Panc1 (cell line): ENCODE measurements at regions not wholly inside any gene's neighbourhood (a gene's known extent, or its start where the extent isn't known, plus 50 kb on each side); places are given as distances from the start of the nearest gene placed in this dataset.

Source experiments
- ATAC-seq: fragments of 200-7000 bp; cut with Tn5 transposase; 2 replicates; pipeline ENCODE4 v1.9.1; 2020; ENCODE audit warnings: mild to moderate bottlenecking, moderate library complexity
- BruUV-seq: library from RNA; stranded (reverse); fragments of 400-500 nt; replicated peaks from 2 replicates; lab custom pipeline; 2021; lab: Mats Ljungman, UMichigan
- CTCF ChIA-PET: fragments of 300-600 bp; sonication (Branson Sonifier 250); formaldehyde crosslinking; loops from one replicate; lab custom pipeline; 2022; ENCODE audit warnings: antibody characterized with exemption; lab: Charles Lee
- POLR2A ChIA-PET: fragments of 300-600 bp; sonication (Branson Sonifier 250); formaldehyde crosslinking; loops from one replicate; lab custom pipeline; 2022; ENCODE audit warnings: antibody characterized with exemption; lab: Charles Lee
- DNase-seq: peaks from one replicate; pipeline ENCODE4 v3.0.0-alpha.2; 2010; ENCODE audit warnings: low read depth, low spot score
- H3K27ac ChIP-seq: 2 replicates; pipeline ENCODE4 v1.5.1; 2011; ENCODE audit warnings: mild to moderate bottlenecking, low read length, inconsistent platforms
- H3K27me3 ChIP-seq: fragments of 200-500 bp; sonication (Bioruptor generic); 2 replicates; pipeline ENCODE4 v1.6.0; 2014; ENCODE audit warnings: low read length, inconsistent platforms; ENCODE audit not compliant: control insufficient read depth, insufficient read depth
- H3K36me3 ChIP-seq: fragments of 200-500 bp; sonication (Bioruptor generic); 2 replicates; pipeline ENCODE4 v1.5.1; 2014; ENCODE audit warnings: inconsistent platforms, mild to moderate bottlenecking, low read length, moderate library complexity; ENCODE audit not compliant: control insufficient read depth, insufficient read depth
- H3K4me1 ChIP-seq: 2 replicates; pipeline ENCODE4 v1.5.1; 2011; ENCODE audit warnings: inconsistent platforms, mild to moderate bottlenecking, low read length, moderate library complexity; ENCODE audit not compliant: control insufficient read depth, insufficient read depth
- H3K4me3 ChIP-seq, 2 experiments: 2 replicates each; pipeline ENCODE4 v1.5.1; 2011 to 2012; ENCODE audit warnings: low read depth in 2 of 2, low read length in 2 of 2, mild to moderate bottlenecking in 2 of 2, inconsistent platforms in 1 of 2, moderate library complexity in 1 of 2
- H3K9me3 ChIP-seq: fragments of 200-500 bp; sonication (Bioruptor generic); 2 replicates; pipeline ENCODE4 v1.5.1; 2014; ENCODE audit warnings: low read depth, mild to moderate bottlenecking, inconsistent platforms, low read length, moderate library complexity; ENCODE audit not compliant: control insufficient read depth, insufficient read depth
- POLR2AphosphoS5 ChIP-seq: IDR thresholded peaks from 2 replicates; pipeline ENCODE4 v1.6.1; 2012; ENCODE audit warnings: mild to moderate bottlenecking, low read depth, low read length, moderate library complexity
- SIN3A ChIP-seq: IDR thresholded peaks from 2 replicates; pipeline ENCODE4 v1.6.1; 2012; ENCODE audit warnings: low read depth, mild to moderate bottlenecking, low read length, moderate library complexity, borderline replicate concordance; ENCODE audit not compliant: insufficient read depth
- TCF7L2 ChIP-seq: IDR thresholded peaks from 2 replicates; pipeline ENCODE4 v1.6.1; 2011; ENCODE audit warnings: mild to moderate bottlenecking, low read depth, low read length, inconsistent platforms
- in situ Hi-C: cut with HindIII; loops from 2 replicates; pipeline ENCODE4 v1.10.0; 2016; ENCODE audit warnings: low sequenced_read_pairs, low pct_unique_long_range_greater_than_20kb
- intact Hi-C: fragments of 100-400 bp; cut with micrococcal nuclease; formaldehyde crosslinking; loops from one replicate; pipeline ENCODE4 v1.10.0; 2022; ENCODE audit not compliant: unreplicated experiment
- TF ChIP-seq, protein P1 (sequence below): fragments of 450-650 bp; IDR thresholded peaks from 2 replicates; pipeline ENCODE4 v1.5.1; 2017; ENCODE audit warnings: mild to moderate bottlenecking
- TF ChIP-seq, protein P2 (sequence below), 2 experiments: IDR thresholded peaks; 2 replicates each; pipeline ENCODE4 v1.6.1; 2011 to 2012; ENCODE audit warnings: low read depth in 2 of 2, control low read depth in 1 of 2, low read length in 1 of 2, mild to moderate bottlenecking in 1 of 2, moderate library complexity in 1 of 2; ENCODE audit not compliant: insufficient read depth in 1 of 2

GRCh38 chr3:152779653-152780052 is 55.3 kb upstream of the P2RY1 start:
- ChIA-PET CTCF (interaction anchor here (0.6 kb wide), 1 partner anchor 11 kb away, joined by 9 read pairs; no protein-coding TSS in a partner anchor), POLR2A (no interaction called here)
- DNase-seq (no peak), ATAC-seq (no peak)
- no TSS peak for BruUV-seq
- no peaks in the 10 kb centered on the region for H3K36me3 ChIP-seq
- no peak overlapping the region for H3K4me3 ChIP-seq
- H3K27me3 ChIP-seq: no peaks in the 10 kb centered on the region
- in situ Hi-C loops: no loop called here
- intact Hi-C loops: no loop called here
- no peaks in the 10 kb centered on the region for H3K9me3 ChIP-seq
- H3K4me1 ChIP-seq: no peaks in the 10 kb centered on the region
- H3K27ac ChIP-seq: no peak overlapping the region
- TF ChIP-seq TCF7L2: no peak
- TF ChIP-seq, protein P1, sequence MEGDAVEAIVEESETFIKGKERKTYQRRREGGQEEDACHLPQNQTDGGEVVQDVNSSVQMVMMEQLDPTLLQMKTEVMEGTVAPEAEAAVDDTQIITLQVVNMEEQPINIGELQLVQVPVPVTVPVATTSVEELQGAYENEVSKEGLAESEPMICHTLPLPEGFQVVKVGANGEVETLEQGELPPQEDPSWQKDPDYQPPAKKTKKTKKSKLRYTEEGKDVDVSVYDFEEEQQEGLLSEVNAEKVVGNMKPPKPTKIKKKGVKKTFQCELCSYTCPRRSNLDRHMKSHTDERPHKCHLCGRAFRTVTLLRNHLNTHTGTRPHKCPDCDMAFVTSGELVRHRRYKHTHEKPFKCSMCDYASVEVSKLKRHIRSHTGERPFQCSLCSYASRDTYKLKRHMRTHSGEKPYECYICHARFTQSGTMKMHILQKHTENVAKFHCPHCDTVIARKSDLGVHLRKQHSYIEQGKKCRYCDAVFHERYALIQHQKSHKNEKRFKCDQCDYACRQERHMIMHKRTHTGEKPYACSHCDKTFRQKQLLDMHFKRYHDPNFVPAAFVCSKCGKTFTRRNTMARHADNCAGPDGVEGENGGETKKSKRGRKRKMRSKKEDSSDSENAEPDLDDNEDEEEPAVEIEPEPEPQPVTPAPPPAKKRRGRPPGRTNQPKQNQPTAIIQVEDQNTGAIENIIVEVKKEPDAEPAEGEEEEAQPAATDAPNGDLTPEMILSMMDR: no peak
- TF ChIP-seq, protein P2, sequence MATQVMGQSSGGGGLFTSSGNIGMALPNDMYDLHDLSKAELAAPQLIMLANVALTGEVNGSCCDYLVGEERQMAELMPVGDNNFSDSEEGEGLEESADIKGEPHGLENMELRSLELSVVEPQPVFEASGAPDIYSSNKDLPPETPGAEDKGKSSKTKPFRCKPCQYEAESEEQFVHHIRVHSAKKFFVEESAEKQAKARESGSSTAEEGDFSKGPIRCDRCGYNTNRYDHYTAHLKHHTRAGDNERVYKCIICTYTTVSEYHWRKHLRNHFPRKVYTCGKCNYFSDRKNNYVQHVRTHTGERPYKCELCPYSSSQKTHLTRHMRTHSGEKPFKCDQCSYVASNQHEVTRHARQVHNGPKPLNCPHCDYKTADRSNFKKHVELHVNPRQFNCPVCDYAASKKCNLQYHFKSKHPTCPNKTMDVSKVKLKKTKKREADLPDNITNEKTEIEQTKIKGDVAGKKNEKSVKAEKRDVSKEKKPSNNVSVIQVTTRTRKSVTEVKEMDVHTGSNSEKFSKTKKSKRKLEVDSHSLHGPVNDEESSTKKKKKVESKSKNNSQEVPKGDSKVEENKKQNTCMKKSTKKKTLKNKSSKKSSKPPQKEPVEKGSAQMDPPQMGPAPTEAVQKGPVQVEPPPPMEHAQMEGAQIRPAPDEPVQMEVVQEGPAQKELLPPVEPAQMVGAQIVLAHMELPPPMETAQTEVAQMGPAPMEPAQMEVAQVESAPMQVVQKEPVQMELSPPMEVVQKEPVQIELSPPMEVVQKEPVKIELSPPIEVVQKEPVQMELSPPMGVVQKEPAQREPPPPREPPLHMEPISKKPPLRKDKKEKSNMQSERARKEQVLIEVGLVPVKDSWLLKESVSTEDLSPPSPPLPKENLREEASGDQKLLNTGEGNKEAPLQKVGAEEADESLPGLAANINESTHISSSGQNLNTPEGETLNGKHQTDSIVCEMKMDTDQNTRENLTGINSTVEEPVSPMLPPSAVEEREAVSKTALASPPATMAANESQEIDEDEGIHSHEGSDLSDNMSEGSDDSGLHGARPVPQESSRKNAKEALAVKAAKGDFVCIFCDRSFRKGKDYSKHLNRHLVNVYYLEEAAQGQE (IDR thresholded peaks at IDR 0.05; ENCODE audit: insufficient read depth in 1 of 2, low read depth in 2 of 2, low read length in 1 of 2): no peak
- no peak for TF ChIP-seq SIN3A

DNA sequence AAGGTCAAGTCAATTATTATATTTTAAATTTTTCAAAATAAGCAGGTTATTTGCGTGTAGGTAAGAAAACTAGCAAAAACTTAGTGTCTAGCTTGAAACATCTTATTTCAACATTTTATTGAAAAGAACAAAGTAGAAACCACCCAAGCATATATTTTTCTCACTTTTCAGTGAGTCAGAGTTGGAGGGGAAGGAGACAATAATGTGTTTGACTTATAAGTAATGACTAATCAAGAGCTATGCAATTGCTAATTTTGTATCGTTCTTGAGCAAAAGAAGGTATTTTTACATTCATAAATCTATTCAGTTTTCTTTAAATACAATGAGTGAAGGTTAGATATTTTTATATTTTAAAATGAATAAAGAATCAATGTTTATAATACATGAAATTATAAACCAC is 54.4 kb upstream of the P2RY1 start:
- no TSS peak for BruUV-seq
- in situ Hi-C loops: no loop called here
- Histone ChIP-seq H3K36me3 (no peaks in the 10 kb centered on the region), H3K27ac (no peak overlapping the region), H3K9me3 (no peaks in the 10 kb centered on the region), H3K27me3 (no peaks in the 10 kb centered on the region), H3K4me1 (no peaks in the 10 kb centered on the region), H3K4me3 (no peak overlapping the region)
- DNase-seq (no peak), ATAC-seq (no peak)
- intact Hi-C loops: no loop called here
- CTCF ChIA-PET: no interaction called here
- POLR2A ChIA-PET: no interaction called here
- TF ChIP-seq, protein P2 (IDR thresholded peaks at IDR 0.05; ENCODE audit: insufficient read depth in 1 of 2, low read depth in 2 of 2, low read length in 1 of 2): no peak
- no peak for TF ChIP-seq POLR2AphosphoS5
- TF ChIP-seq SIN3A: no peak
- TF ChIP-seq, protein P1: no peak
- no peak for TF ChIP-seq TCF7L2
